Retinal pigment epithelial cell (primary cell): ENCODE measurements at regions not wholly inside any gene's neighbourhood (a gene's known extent, or its start where the extent isn't known, plus 50 kb on each side); places are given as distances from the start of the nearest gene placed in this dataset.
A peak's percentile ranks its signal among the peaks of the same experiment; 100 is the strongest.
"Not testable (repeated sequence)": the region's sequence is repeated elsewhere in the genome, so short reads cannot be mapped to it uniquely, and the experiment has no call there.

Experiments
- DNase-seq: peaks from one replicate; pipeline ENCODE4 v3.0.0-alpha.2; 2010; ENCODE audit warnings: low read depth
- H3K4me3 ChIP-seq: 2 replicates; pipeline ENCODE4 v1.5.1; 2011; ENCODE audit warnings: mild to moderate bottlenecking, low read length, control low read depth, moderate library complexity
- TF ChIP-seq, protein P1 (sequence below): conservative IDR thresholded peaks from 2 replicates; pipeline ENCODE4 v1.5.1; 2011; ENCODE audit warnings: low read depth, low read length, control low read depth, inconsistent platforms

DNA sequence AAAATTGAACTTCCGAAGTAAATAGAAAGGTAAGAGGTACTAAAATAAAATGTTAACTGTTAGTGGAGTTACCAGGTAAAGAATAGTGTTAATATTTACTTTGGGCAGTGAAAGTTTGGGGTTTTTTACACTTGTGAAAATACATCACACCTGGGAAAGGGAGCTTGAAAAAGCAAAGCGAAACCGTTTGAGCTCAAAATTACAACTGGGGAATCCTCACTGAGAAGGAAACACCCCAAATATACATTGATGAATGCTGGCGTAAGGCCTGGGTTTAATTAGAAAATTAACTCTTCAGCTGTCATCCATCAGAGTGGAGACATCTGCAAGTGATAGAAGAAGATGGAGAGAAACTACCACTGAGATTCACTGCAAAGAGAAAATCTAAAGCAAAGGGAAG is 1153.0 kb downstream of the SLITRK5 start:
- no peak overlapping the region for H3K4me3 ChIP-seq
- no peak for DNase-seq
- TF ChIP-seq, protein P1, sequence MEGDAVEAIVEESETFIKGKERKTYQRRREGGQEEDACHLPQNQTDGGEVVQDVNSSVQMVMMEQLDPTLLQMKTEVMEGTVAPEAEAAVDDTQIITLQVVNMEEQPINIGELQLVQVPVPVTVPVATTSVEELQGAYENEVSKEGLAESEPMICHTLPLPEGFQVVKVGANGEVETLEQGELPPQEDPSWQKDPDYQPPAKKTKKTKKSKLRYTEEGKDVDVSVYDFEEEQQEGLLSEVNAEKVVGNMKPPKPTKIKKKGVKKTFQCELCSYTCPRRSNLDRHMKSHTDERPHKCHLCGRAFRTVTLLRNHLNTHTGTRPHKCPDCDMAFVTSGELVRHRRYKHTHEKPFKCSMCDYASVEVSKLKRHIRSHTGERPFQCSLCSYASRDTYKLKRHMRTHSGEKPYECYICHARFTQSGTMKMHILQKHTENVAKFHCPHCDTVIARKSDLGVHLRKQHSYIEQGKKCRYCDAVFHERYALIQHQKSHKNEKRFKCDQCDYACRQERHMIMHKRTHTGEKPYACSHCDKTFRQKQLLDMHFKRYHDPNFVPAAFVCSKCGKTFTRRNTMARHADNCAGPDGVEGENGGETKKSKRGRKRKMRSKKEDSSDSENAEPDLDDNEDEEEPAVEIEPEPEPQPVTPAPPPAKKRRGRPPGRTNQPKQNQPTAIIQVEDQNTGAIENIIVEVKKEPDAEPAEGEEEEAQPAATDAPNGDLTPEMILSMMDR: no peak

DNA sequence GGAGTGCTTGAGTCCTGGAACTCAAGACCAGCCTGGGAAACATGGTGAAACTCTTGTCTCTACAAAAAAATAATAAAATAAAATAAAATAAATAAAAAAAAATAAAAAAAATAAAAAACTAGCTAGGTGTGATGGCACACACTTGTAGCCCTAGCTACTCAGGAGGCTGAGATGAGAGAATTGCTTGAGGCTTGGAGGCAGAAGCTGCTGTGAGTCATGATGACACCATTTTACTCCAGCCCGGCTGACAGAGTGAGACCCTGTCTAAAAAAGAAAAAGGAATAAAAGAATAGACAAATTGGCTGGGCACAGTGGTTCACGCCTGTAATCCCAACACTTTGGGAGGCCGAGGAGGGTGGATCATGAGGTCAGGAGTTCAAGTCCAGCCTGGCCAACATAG is 1168.9 kb downstream of the SLITRK5 start:
- TF ChIP-seq, protein P1: no peak
- no peak overlapping the region for H3K4me3 ChIP-seq
- no peak for DNase-seq

DNA sequence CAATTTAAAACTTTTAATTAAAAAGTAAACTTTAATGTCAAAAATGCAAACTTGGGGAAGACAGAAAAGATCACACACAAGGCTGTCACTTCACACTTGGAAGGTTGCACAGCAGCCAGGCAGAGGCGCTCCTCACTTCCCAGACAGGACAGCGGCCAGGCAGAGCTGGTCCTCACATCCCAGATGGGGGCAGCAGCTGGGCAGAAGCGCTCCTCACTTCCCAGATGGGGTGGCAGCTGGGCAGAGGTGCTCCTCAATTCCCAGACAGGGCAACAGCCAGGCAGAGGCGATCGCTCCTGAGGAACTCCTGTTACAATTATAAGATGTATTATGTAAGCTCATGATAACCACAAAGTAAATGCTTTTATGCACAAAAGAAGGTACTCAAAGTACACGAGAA is 1181.1 kb downstream of the SLITRK5 start:
- H3K4me3 ChIP-seq, DNase-seq: not testable (repeated sequence)

DNA sequence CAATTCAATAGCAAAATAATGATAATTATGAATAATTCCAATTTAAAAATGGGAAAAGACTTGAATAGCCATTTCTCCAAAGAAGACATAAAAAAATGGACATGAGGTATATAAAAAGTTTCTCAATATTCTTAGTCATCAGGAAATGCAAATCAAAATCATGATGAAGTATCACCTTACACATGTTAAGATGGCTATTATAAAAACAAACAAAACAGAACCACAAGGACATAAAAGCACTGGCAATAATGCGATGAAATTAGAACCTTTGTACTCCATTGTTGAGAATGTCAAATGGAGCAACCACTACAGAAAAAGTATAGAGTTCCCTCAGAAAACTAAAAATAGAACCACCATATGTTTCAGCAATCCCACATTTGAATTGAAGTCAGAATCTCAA is 1186.1 kb downstream of the SLITRK5 start:
- TF ChIP-seq, protein P1: no peak
- no peak overlapping the region for H3K4me3 ChIP-seq
- no peak for DNase-seq

DNA sequence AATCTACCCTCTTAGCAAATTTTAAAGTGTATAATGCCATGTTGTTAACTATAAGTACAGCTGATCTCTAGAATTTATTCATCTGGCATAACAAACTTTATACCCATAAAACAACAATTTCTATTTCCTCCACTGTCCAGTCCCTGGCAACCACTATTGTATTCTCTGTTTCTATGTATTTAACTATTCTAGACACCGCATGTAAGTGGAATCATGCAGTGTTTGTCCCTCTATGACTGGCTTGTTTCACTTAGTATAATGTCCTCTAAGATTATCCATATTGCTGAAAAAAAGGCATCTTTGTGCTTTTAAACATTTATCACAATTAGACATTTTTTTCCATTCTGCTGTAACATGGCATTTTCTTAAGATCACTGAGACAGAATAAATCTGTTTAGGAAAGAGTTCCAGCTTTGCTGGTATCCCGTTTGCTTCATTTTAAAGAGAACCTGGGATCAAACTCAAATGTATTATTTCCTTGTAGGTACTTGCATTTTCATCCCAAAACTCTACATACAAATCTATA is 1191.0 kb downstream of the SLITRK5 start:
- TF ChIP-seq, protein P1: no peak
- DNase-seq: no peak
- no peak overlapping the region for H3K4me3 ChIP-seq

DNA sequence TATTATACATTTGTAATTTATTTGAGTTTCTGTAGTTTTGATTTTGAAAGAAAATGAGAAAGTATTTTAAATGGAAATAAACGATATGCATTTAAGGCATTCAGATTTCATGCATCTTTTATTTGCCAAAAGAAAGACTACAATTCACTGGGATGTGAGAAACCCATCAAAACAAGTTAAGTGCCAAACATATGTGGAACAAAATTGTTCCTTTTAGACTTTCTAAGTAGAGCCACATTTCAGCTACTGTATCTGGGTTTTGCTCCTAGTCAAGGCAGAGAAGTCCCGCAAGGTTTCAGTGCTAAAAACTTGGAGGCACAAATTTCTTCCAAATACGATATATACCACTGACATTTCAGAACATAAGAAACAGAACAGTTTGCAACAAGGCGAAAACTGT is 1191.9 kb downstream of the SLITRK5 start:
- TF ChIP-seq, protein P1: no peak
- no peak overlapping the region for H3K4me3 ChIP-seq
- no peak for DNase-seq

DNA sequence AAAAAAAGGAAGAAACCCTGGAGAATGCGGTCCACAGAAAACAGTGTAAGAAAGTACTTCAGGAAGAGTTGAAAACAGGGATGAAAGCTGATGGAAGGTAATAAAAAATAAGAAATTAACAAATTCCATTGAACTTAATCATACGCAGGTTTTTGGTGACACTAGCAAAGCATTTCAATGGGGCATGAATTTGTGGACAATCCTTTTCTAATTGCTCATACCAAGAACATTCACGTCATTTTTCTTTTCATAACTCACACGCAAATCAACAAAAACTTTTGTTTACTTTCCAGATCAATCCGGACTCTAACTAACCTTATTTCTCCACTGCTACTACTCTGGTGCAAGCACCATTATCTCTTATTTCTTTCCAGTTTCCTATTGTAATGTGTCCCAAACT is 1195.0 kb downstream of the SLITRK5 start:
- TF ChIP-seq, protein P1: no peak
- no peak overlapping the region for H3K4me3 ChIP-seq
- peak; percentile 13 for DNase-seq

DNA sequence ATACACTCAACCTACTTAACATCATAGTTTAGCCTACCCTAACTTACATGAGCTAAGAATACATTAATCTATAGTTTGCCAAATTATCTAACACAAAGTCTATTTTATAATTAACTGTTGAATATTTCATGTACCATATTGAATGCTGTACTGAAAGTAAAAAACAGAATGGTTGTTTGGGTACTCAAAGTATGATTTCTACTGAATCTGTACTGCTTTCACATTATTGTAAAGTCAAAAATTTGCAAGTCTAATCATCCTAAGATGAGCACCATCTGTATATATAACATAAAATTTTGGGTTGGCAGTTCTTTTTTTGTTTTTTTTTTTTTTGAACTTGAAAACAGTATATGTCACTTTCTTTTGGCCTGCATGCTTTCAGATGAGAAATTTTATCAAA is 1212.6 kb downstream of the SLITRK5 start:
- DNase-seq: no peak
- H3K4me3 ChIP-seq: no peak overlapping the region
- TF ChIP-seq, protein P1: no peak
